CD4-positive, alpha-beta T cell treated with Interleukin-12 subunit alpha and Interleukin-12 subunit beta, for 1 hour (primary cell): ENCODE measurements at regions not wholly inside any gene's neighbourhood (a gene's known extent, or its start where the extent isn't known, plus 50 kb on each side); places are given as distances from the start of the nearest gene placed in this dataset.
"Not testable (repeated sequence)": the region's sequence is repeated elsewhere in the genome, so short reads cannot be mapped to it uniquely, and the experiment has no call there.

ENCODE experiments used
- DNase-seq: peaks from one replicate; pipeline ENCODE4 v3.0.0-alpha.2; 2020

DNA sequence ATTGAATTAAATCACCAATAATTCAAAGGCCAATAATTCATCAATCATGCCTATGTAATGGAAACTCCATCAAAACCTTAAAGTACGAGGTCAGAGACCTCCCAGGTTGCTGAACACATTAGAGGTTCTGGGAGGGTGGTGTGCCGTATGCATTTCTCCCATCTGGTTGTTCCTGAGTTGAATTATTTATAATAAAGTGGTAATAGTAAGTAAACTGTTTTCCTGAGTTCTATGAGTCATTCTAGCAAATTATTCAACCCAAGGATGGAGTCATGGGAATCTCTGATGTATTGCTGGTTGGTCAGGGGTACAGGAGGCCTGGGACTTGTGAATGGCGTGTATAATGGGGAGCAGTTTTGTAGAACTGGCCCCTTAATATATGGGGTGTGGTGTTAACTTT is 191.7 kb downstream of the CARTPT start:
- DNase-seq: no peak

DNA sequence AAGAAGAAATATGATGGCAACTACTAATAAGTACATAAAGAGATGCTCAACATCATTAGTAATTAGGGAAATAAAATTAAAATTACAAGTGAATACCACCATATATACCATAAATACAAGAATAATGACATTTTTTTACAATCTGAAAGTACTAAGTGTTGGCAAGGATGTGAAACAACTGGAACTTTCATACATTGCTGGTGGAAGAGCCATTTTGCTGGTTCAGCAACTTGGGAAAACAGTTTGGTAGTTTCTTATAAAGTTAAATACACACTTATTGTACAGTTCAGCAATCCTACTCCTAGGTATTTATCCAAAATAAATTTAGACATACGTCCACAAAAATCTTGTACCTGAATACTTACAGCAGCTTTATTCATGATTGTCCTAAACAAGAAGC is 192.9 kb downstream of the CARTPT start:
- DNase-seq: no peak

GRCh38 chr5:71914281-71914680 is 193.0 kb upstream of the MAP1B start:
- DNase-seq: no peak

- DNase-seq: no peak
These were observed 184.6 kb upstream of the MAP1B start for GRCh38 chr5:71922584-71923106.

DNA sequence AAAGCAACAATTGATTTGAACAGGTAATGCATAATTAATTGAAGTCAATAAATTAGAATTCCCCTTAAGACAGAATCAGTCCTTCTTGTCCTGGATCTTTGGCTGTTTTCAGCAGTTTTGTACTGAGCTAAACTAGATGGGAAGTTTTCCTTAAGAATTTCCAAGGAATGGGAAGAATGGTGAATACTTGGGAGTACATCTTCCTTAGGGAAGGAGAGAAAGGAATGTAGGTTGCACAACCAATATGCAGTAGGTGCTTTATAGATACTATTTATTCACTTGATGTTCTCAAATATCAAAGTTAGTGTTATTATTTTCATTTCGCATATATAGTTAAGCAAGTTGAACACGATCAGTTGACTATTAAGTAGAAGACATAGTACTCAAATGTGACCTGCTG is 183.5 kb upstream of the MAP1B start:
- no peak for DNase-seq

DNA sequence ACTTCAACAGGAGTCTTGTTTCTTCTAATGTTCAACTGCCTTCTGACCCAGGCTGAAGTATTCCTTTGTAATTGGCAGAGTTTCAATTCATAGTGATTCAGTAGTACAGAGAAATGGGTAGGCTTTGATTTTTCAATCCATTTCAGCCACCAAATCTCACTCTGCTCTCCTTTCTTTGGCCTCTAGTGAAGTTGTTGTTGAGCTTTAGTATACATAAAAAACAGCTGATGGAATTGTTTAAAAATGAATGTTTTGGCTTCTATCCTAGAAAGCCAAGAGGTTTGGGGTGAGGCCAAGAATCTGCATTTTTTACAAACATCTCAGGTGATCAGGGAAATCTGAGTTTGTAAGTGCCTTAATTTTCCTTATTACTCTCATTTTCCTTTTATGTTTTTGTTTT is 182.9 kb upstream of the MAP1B start:
- no peak for DNase-seq

- DNase-seq: no peak
These were observed 182.3 kb upstream of the MAP1B start for GRCh38 chr5:71924980-71925379.

GRCh38 chr5:71925608-71926091 is 181.6 kb upstream of the MAP1B start:
- DNase-seq: no peak

DNA sequence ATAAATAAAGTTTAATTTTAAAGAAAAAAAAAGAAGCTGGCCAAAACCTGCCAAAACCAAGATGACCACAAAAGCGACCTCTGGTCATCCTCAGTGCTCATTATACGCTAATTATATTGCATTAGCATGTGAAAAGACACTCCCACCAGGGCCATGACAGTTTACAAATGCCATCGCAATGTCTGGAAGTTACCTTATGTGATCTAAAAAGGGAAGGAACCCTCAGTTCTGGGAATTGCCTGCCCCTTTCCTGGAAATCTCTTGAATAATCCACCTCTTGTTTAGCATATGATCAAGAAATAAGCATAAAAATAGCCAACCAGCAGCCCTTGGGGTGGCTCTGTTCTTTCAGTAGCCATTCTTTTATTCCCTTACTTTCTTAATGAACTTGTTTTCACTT is 178.3 kb upstream of the MAP1B start:
- DNase-seq: no peak

- not testable (repeated sequence) for DNase-seq
These were observed 176.7 kb upstream of the MAP1B start for GRCh38 chr5:71930554-71930953.

DNA sequence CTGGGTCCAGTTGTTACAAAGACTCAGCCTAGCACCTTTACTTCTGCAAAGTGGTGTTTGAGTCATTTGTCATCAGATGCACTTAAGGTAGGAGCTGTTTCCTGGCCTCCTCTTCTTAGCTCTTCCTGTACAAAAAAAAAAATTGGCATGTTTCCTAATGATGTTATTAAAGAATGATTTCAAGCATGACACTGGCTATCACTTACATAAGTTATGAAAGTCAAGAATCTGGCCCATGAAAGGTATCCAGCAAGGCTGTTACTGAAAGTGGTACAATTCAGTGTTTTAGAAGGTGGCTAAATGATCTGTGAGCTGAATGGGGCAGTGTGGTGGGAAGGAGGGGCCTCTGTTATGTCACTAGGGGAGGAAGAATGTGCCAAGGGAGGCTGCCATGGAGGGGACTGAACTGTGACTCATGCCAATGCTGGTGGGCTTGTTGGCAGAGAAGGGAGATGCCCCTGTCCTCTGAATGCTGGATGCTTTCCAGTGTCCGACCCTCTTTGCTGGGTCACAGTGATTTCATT is 175.1 kb upstream of the MAP1B start:
- no peak for DNase-seq

DNA sequence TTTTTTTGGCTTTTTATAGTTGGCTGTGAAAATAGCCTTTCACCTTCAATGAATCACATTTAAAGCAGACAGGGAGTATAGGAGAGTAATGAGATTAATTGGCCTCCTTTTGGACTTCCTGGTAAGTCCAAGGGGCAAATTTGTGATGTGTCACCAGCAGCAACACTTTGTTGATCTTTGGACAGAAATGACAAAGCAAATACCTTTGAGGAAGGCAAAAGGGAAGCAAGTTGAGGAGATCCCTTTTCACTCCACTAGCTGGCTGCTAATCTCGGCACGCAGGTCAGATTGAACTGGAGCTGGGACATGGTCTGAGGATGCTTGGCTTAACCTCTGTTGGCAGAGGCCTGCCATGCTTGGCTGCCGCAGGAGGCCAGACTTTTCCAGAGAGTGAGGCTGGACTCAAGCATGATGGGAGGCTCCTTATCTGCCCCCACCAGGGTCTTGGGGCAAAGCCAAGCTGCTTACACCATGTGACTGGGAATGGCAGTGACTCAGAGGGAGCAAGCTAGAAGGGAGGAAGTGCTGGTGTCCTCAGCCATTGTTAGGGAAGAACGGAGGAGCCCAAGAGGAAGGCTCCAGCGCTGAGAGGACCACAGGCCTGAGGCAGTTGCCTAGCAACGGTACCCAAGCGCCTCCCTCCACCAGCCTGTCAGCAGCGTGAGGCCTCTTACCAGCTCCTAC is 174.5 kb upstream of the MAP1B start:
- DNase-seq: no peak

DNA sequence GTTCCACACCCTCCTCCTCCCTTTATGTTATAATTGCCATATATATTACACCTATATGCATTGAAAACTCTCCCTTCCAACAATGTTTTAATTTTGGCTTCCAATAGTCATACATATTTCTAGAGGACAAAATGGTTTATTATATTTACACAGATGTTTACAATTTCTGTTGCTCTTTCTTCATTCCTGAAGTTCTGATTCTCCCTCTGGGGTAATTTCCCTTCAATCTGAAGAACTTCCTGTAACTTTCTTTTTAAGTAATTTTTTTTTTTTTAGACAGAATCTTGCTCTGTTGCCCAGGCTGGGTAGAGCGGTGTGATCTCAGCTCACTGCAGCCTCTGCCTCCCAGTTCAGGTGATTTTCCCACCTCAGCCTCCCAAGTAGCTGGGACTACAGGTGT is 173.0 kb upstream of the MAP1B start:
- no peak for DNase-seq

GRCh38 chr5:71937921-71938698 is 169.2 kb upstream of the MAP1B start:
- no peak for DNase-seq

- DNase-seq: no peak
These were observed 168.4 kb upstream of the MAP1B start for GRCh38 chr5:71938895-71939294.

DNA sequence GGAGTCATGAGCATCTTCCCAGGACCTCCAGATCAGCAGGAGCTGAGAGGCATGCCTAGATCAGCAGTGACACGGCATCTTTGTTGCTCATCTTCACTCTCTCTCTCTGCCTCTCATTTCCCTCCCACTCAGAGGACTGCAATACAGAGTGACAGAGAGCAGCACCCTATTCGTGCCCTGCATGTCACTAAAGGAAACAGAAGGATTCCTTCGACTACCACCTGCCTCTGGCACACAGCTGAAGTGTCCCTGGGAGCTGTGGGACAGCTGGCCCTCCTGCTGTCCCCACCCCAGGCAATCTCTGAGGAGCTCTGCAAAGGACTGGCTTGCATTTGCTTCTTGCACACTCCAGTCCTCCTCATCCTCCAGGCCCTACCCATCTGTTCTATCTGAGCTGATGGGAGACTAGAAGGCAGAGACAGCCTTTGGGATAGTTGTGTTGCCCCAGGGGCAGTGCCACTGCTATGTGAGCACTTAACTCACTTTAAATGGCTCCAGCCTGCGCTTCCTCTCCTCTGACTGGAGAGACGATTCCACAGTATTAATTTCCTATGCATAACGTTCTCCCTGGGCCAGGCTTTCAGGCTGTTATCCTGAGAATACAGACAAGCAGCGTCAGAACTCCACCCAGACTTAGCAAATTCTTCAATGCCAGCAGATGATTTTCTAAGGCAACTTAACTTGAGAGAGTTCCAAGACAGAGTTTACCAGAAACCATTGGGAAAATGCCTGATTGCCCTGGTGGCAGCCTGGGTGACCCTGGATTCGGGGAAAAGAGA is 167.6 kb upstream of the MAP1B start:
- no peak for DNase-seq

DNA sequence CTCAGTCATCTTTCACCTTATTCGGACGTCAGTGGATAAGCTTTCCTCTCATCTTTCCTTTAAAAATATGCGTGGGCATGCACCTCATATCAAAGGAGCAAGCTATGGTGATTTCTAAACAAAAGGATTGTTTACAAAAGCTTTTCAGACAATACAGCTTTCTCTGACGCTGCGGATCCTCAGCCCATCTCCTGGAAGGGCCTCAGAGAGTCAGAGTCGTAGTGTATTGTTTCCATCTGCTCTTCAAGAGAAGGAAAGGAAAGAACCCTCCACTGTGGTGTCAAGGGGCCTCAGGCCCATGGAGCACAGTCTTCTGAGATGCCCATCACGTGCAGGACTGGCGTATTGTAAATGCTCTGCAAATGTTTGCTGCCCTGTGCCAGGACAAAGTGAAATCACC is 163.4 kb upstream of the MAP1B start:
- DNase-seq: no peak

- DNase-seq: no peak
These were observed 161.8 kb upstream of the MAP1B start for GRCh38 chr5:71945436-71945835.

GRCh38 chr5:71946343-71947030 is 160.8 kb upstream of the MAP1B start:
- no peak for DNase-seq

GRCh38 chr5:71948206-71948605 is 159.1 kb upstream of the MAP1B start:
- no peak for DNase-seq

GRCh38 chr5:71949772-71950171 is 157.5 kb upstream of the MAP1B start:
- no peak for DNase-seq

DNA sequence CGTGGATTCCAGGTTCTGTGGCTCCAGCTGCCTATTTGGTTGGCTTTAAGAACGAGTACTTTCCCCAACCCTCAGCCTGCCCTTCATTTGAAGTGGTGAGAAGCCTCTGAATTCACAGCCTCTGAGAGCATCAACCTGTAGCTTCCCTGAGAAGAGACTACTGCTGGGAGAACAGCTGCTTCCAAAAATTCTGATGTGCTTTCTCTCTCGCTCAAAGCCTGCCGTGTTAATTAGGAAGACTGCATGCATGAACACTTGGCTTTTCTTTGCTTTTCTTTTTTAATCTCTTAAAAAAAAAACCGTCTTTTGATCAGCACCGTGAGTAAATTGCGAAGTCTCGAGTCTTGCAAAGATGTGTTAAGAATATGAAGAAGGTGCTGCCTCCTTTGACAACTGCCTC is 153.4 kb upstream of the MAP1B start:
- DNase-seq: no peak

DNA sequence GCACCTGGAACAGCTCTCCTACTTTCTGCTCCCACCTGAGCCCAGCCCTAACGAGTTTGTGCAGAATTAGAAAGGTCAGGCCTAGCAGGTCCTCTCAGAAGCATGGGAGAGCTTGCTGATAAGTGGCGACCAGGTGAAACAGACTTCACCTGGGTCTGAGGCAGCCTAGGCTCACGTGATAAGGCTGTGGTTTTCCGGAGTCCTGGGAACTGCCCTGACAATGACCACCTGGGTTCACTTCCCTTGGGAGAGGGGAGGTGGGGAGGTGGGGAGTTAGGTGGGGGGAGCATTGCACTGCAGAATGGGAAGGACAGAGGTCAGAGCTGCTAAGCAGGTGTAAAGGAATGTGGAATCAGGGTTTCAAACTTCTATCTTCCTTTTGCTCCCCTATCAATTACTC is 152.9 kb upstream of the MAP1B start:
- DNase-seq: no peak
